ENCODE measurements at regions not wholly inside any gene's neighbourhood (a gene's known extent, or its start where the extent isn't known, plus 50 kb on each side); places are given as distances from the start of the nearest gene placed in this dataset.

- intact Hi-C loops (cut with micrococcal nuclease; ENCODE audit: unreplicated experiment): no loop called here
- Mint-ChIP-seq H3K9me3 (ENCODE audit: low read depth, unreplicated experiment) (peaks cover 3% of the 10 kb centered on the region), H3K36me3 (ENCODE audit: insufficient read depth, unreplicated experiment) (no peaks in the 10 kb centered on the region), H3K4me1 (ENCODE audit: low read depth, unreplicated experiment) (no peaks in the 10 kb centered on the region), H3K27ac (ENCODE audit: unreplicated experiment) (no peak overlapping the region), H3K4me3 (ENCODE audit: low read depth, unreplicated experiment) (no peak overlapping the region), H3K27me3 (ENCODE audit: unreplicated experiment) (no peaks in the 10 kb centered on the region)
- no peak for TF ChIP-seq CTCF (IDR thresholded peaks at IDR 0.05; ENCODE audit: unreplicated experiment)
- BruUV-seq (replicated peaks): no TSS peak
- CTCF ChIA-PET: no interaction called here
- DNase-seq: no peak
Observed at GRCh38 chr5:58362135-58362534, 97.8 kb downstream of the PLK2 start.

- no peak for DNase-seq
- H3K4me1 Mint-ChIP-seq (ENCODE audit: low read depth, unreplicated experiment): no peaks in the 10 kb centered on the region
- no peaks in the 10 kb centered on the region for H3K9me3 Mint-ChIP-seq (ENCODE audit: low read depth, unreplicated experiment)
- H3K27ac Mint-ChIP-seq (ENCODE audit: unreplicated experiment): no peak overlapping the region
- BruUV-seq (replicated peaks): no TSS peak
- CTCF ChIA-PET: no interaction called here
- H3K27me3 Mint-ChIP-seq (ENCODE audit: unreplicated experiment): no peaks in the 10 kb centered on the region
- intact Hi-C loops (cut with micrococcal nuclease; ENCODE audit: unreplicated experiment): no loop called here
- no peaks in the 10 kb centered on the region for H3K36me3 Mint-ChIP-seq (ENCODE audit: insufficient read depth, unreplicated experiment)
- H3K4me3 Mint-ChIP-seq (ENCODE audit: low read depth, unreplicated experiment): no peak overlapping the region
- no peak for TF ChIP-seq CTCF (IDR thresholded peaks at IDR 0.05; ENCODE audit: unreplicated experiment)
Observed at GRCh38 chr5:58360794-58361193, 99.1 kb downstream of the PLK2 start.

- no peak overlapping the region for H3K27ac Mint-ChIP-seq (ENCODE audit: unreplicated experiment)
- no peak overlapping the region for H3K4me3 Mint-ChIP-seq (ENCODE audit: low read depth, unreplicated experiment)
- no peaks in the 10 kb centered on the region for H3K9me3 Mint-ChIP-seq (ENCODE audit: low read depth, unreplicated experiment)
- H3K27me3 Mint-ChIP-seq (ENCODE audit: unreplicated experiment): no peaks in the 10 kb centered on the region
- CTCF ChIA-PET: interaction anchor here (0.6 kb wide), 1 partner anchor 61 kb away, joined by 3 read pairs; no protein-coding TSS in a partner anchor
- H3K4me1 Mint-ChIP-seq (ENCODE audit: low read depth, unreplicated experiment): no peaks in the 10 kb centered on the region
- no TSS peak for BruUV-seq (replicated peaks)
- no peak for DNase-seq
- no peak for TF ChIP-seq CTCF (IDR thresholded peaks at IDR 0.05; ENCODE audit: unreplicated experiment)
- H3K36me3 Mint-ChIP-seq (ENCODE audit: insufficient read depth, unreplicated experiment): no peaks in the 10 kb centered on the region
- intact Hi-C loops (cut with micrococcal nuclease; ENCODE audit: unreplicated experiment): no loop called here
Observed at GRCh38 chr5:58359981-58360380, 99.9 kb downstream of the PLK2 start.

- no peaks in the 10 kb centered on the region for H3K36me3 Mint-ChIP-seq (ENCODE audit: insufficient read depth, unreplicated experiment)
- no peak overlapping the region for H3K27ac Mint-ChIP-seq (ENCODE audit: unreplicated experiment)
Observed at GRCh38 chr5:58358501-58359178, 101.2 kb downstream of the PLK2 start.

More at GRCh38 chr5:58358501-58359178, 101.2 kb downstream of the PLK2 start:
- DNase-seq: no peak
- no peak for TF ChIP-seq CTCF (IDR thresholded peaks at IDR 0.05; ENCODE audit: unreplicated experiment)
- no TSS peak for BruUV-seq (replicated peaks)
- no peaks in the 10 kb centered on the region for H3K4me1 Mint-ChIP-seq (ENCODE audit: low read depth, unreplicated experiment)
- no peak overlapping the region for H3K4me3 Mint-ChIP-seq (ENCODE audit: low read depth, unreplicated experiment)
- intact Hi-C loops (cut with micrococcal nuclease; ENCODE audit: unreplicated experiment): no loop called here
- CTCF ChIA-PET: no interaction called here
- H3K27me3 Mint-ChIP-seq (ENCODE audit: unreplicated experiment): no peaks in the 10 kb centered on the region
- no peaks in the 10 kb centered on the region for H3K9me3 Mint-ChIP-seq (ENCODE audit: low read depth, unreplicated experiment)
